IMR-90 (cell line): ENCODE measurements at regions not wholly inside any gene's neighbourhood (a gene's known extent, or its start where the extent isn't known, plus 50 kb on each side); places are given as distances from the start of the nearest gene placed in this dataset.

Experiments used
- ATAC-seq: fragments of 200-7000 bp; cut with Tn5 transposase; 2 replicates; pipeline ENCODE4 v1.9.1; 2020; ENCODE audit warnings: low read depth, mild to moderate bottlenecking, moderate library complexity
- BruUV-seq: library from RNA; stranded (reverse); fragments of 400-500 nt; replicated peaks from 2 replicates; lab custom pipeline; 2021; lab: Mats Ljungman, UMichigan
- CTCF ChIA-PET: fragments of 300-600 bp; formaldehyde crosslinking; extraction: SDS; loops from one replicate; lab custom pipeline; 2021; ENCODE audit warnings: antibody characterized with exemption; lab: Yijun Ruan, JAX
- POLR2A ChIA-PET: fragments of 300-600 bp; sonication (Branson Sonifier 250); formaldehyde crosslinking; loops from one replicate; lab custom pipeline; 2022; ENCODE audit warnings: antibody characterized with exemption; ENCODE audit not compliant: unreplicated experiment; lab: Charles Lee
- DNase-seq: peaks from one replicate; pipeline ENCODE4 v3.0.0; 2013
- H2AFZ ChIP-seq: replicated peaks from 2 replicates; pipeline ENCODE3; 2013; ENCODE audit warnings: low read length, mild to moderate bottlenecking; ENCODE audit not compliant: poor library complexity
- H2AK5ac ChIP-seq: 2 replicates; pipeline ENCODE4 v1.6.1; 2013; ENCODE audit warnings: low read depth, low read length, inconsistent platforms
- H2AK9ac ChIP-seq: replicated peaks from 2 replicates; pipeline ENCODE3; 2013; ENCODE audit warnings: mild to moderate bottlenecking, low read depth, low read length, moderate library complexity; ENCODE audit not compliant: poor library complexity
- H2BK120ac ChIP-seq: 2 replicates; pipeline ENCODE4 v1.6.1; 2013; ENCODE audit warnings: low read depth, low read length, inconsistent platforms
- H2BK15ac ChIP-seq: 3 replicates; pipeline ENCODE4 v1.6.1; 2013; ENCODE audit warnings: low read depth, low read length, inconsistent platforms
- H2BK20ac ChIP-seq: 2 replicates; pipeline ENCODE4 v1.6.1; 2013; ENCODE audit warnings: low read depth, mild to moderate bottlenecking, inconsistent platforms, low read length, moderate library complexity
- H2BK5ac ChIP-seq: 2 replicates; pipeline ENCODE4 v1.6.1; 2013; ENCODE audit warnings: mild to moderate bottlenecking, low read depth, low read length, inconsistent platforms; ENCODE audit not compliant: poor library complexity, severe bottlenecking
- H3K14ac ChIP-seq: replicated peaks from 2 replicates; pipeline ENCODE4 v1.6.1; 2013; ENCODE audit warnings: low read depth, low read length, inconsistent platforms
- H3K18ac ChIP-seq: 2 replicates; pipeline ENCODE4 v1.6.1; 2013; ENCODE audit warnings: low read depth, low read length, control low read depth
- H3K23ac ChIP-seq: 2 replicates; pipeline ENCODE4 v1.6.1; 2013; ENCODE audit warnings: low read depth, low read length, inconsistent platforms
- H3K27ac ChIP-seq: 2 replicates; pipeline ENCODE4 v1.5.1; 2013; ENCODE audit warnings: mild to moderate bottlenecking, control low read depth, low read length; ENCODE audit not compliant: insufficient read depth
- H3K27me3 ChIP-seq: 2 replicates; pipeline ENCODE4 v1.6.1; 2013; ENCODE audit warnings: low read length; ENCODE audit not compliant: control insufficient read depth, insufficient read depth
- H3K36me3 ChIP-seq: 2 replicates; pipeline ENCODE4 v1.6.1; 2013; ENCODE audit warnings: low read length, mixed read lengths; ENCODE audit not compliant: control insufficient read depth, insufficient read depth
- H3K4ac ChIP-seq: 2 replicates; pipeline ENCODE4 v1.6.1; 2013; ENCODE audit warnings: low read depth, low read length, inconsistent platforms
- H3K4me1 ChIP-seq: 2 replicates; pipeline ENCODE4 v1.6.1; 2013; ENCODE audit warnings: low read length, mixed read lengths; ENCODE audit not compliant: control insufficient read depth, insufficient read depth
- H3K4me2 ChIP-seq: 2 replicates; pipeline ENCODE4 v1.6.1; 2013; ENCODE audit warnings: low read depth, mild to moderate bottlenecking, control low read depth, low read length, moderate library complexity
- H3K4me3 ChIP-seq: 2 replicates; pipeline ENCODE4 v1.5.1; 2013; ENCODE audit warnings: low read depth, mild to moderate bottlenecking, control low read depth, low read length, moderate library complexity; ENCODE audit not compliant: insufficient read depth
- H3K56ac ChIP-seq: 2 replicates; pipeline ENCODE4 v1.6.1; 2013; ENCODE audit warnings: low read length, inconsistent platforms; ENCODE audit not compliant: insufficient read depth; ENCODE audit errors: extremely low read depth
- H3K79me1 ChIP-seq, 2 experiments: 2 replicates each; pipeline ENCODE4 v1.6.1; 2013; ENCODE audit warnings: low read length in 2 of 2, inconsistent platforms in 1 of 2, low read depth in 1 of 2
- H3K9ac ChIP-seq: 2 replicates; pipeline ENCODE4 v1.6.1; 2013; ENCODE audit warnings: low read depth, low read length, control low read depth
- H3K9me1 ChIP-seq: 2 replicates; pipeline ENCODE4 v1.6.1; 2013; ENCODE audit warnings: low read length, inconsistent platforms; ENCODE audit not compliant: insufficient read depth
- H3K9me3 ChIP-seq: 2 replicates; pipeline ENCODE4 v1.6.1; 2013; ENCODE audit warnings: low read length; ENCODE audit not compliant: control insufficient read depth, insufficient read depth
- H4K20me1 ChIP-seq: 2 replicates; pipeline ENCODE4 v1.6.1; 2013; ENCODE audit warnings: low read length, inconsistent platforms; ENCODE audit not compliant: insufficient read depth
- H4K5ac ChIP-seq: 2 replicates; pipeline ENCODE4 v1.6.1; 2013; ENCODE audit warnings: mild to moderate bottlenecking, low read depth, low read length, control low read depth
- H4K8ac ChIP-seq, 2 experiments: 2 replicates each; pipeline ENCODE4 v1.6.1; 2013; ENCODE audit warnings: low read depth in 2 of 2, low read length in 2 of 2, control low read depth in 1 of 2, inconsistent platforms in 1 of 2
- H4K91ac ChIP-seq: 2 replicates; pipeline ENCODE4 v1.6.1; 2013; ENCODE audit warnings: low read depth, low read length, inconsistent platforms; ENCODE audit not compliant: insufficient read depth
- BHLHE40 ChIP-seq: fragments of 150-350 bp; IDR thresholded peaks from 2 replicates; pipeline ENCODE4 v1.6.1; 2016; ENCODE audit warnings: mild to moderate bottlenecking, low read depth, low read length
- CHD1 ChIP-seq: IDR thresholded peaks from 2 replicates; pipeline ENCODE4 v1.6.1; 2012; ENCODE audit warnings: low read depth, low read length, improper control_type of control experiment
- CTCF ChIP-seq: conservative IDR thresholded peaks from 2 replicates; pipeline ENCODE4 v1.5.1; 2012; ENCODE audit warnings: mild to moderate bottlenecking, low read depth, low read length, improper control_type of control experiment
- ELK1 ChIP-seq: fragments of 150-350 bp; IDR thresholded peaks from 2 replicates; pipeline ENCODE4 v1.6.1; 2016; ENCODE audit warnings: low read depth, mild to moderate bottlenecking, low read length, moderate library complexity, borderline replicate concordance
- FOS ChIP-seq: fragments of 150-350 bp; IDR thresholded peaks from 2 replicates; pipeline ENCODE4 v1.6.1; 2016; ENCODE audit warnings: low read depth, low read length
- MAFK ChIP-seq: IDR thresholded peaks from 2 replicates; pipeline ENCODE4 v1.6.1; 2012; ENCODE audit warnings: low read depth, low read length, improper control_type of control experiment
- MXI1 ChIP-seq: IDR thresholded peaks from 2 replicates; pipeline ENCODE4 v1.6.1; 2012; ENCODE audit warnings: low read depth, mild to moderate bottlenecking, low read length, moderate library complexity, borderline replicate concordance
- NFE2L2 ChIP-seq: fragments of 150-350 bp; IDR thresholded peaks from 2 replicates; pipeline ENCODE4 v1.6.1; 2016; ENCODE audit warnings: low read depth, mild to moderate bottlenecking, low read length
- POLR2A ChIP-seq: IDR thresholded peaks from 2 replicates; pipeline ENCODE4 v1.6.1; 2012; ENCODE audit warnings: mild to moderate bottlenecking, low read depth, low read length
- RAD21 ChIP-seq: IDR thresholded peaks from 2 replicates; pipeline ENCODE4 v1.6.1; 2012; ENCODE audit warnings: low read length, improper control_type of control experiment
- RCOR1 ChIP-seq: IDR thresholded peaks from 2 replicates; pipeline ENCODE4 v1.6.1; 2012; ENCODE audit warnings: mild to moderate bottlenecking, low read length, improper control_type of control experiment; ENCODE audit not compliant: insufficient replicate concordance
- RFX5 ChIP-seq: IDR thresholded peaks from 2 replicates; pipeline ENCODE4 v1.8.0; 2012; ENCODE audit warnings: low read depth, mild to moderate bottlenecking, low read length, moderate library complexity
- SMC3 ChIP-seq: fragments of 150-350 bp; IDR thresholded peaks from 2 replicates; pipeline ENCODE4 v1.6.1; 2016; ENCODE audit warnings: low read depth, mild to moderate bottlenecking, antibody characterized with exemption, low read length, moderate library complexity
- USF2 ChIP-seq: fragments of 150-350 bp; IDR thresholded peaks from 2 replicates; pipeline ENCODE4 v1.6.1; 2017; ENCODE audit warnings: mild to moderate bottlenecking, antibody characterized with exemption, low read length, low read depth
- WGBS, 2 experiments: methylation state at CpG; one replicate each; pipeline versions ENCODE4 v1.1.5 to v1.1.7; 2013; ENCODE audit warnings: missing lambda C conversion rate in 2 of 2; ENCODE audit not compliant: insufficient read length in 1 of 2; ENCODE audit errors: extremely low coverage in 2 of 2; 5-methylcytosine and 5-hydroxymethylcytosine counted together
- dilution Hi-C: fragments of 300-500 bp; cut with HindIII; formaldehyde crosslinking; loops from one replicate; pipeline ENCODE4 v1.14.3; 2018; ENCODE audit warnings: low sequenced_read_pairs; ENCODE audit not compliant: unreplicated experiment
- in situ Hi-C: fragments of 300-500 bp; cut with MboI; formaldehyde crosslinking; loops from 3 replicates; pipeline ENCODE4 v1.14.3; 2019; ENCODE audit warnings: low sequenced_read_pairs, inconsistent platforms, mixed read lengths
- intact Hi-C: fragments of 100-400 bp; cut with micrococcal nuclease; formaldehyde crosslinking; loops from 2 replicates; pipeline ENCODE4 v1.10.0; 2022

GRCh38 chr6:48031711-48032110 is 79.3 kb downstream of the PTCHD4 start:
- H2BK20ac ChIP-seq: no peak overlapping the region
- no peak overlapping the region for H3K14ac ChIP-seq
- POLR2A ChIA-PET: no interaction called here
- H3K9me3 ChIP-seq: no peaks in the 10 kb centered on the region
- no peak overlapping the region for H3K4me3 ChIP-seq
- no peak overlapping the region for H2BK5ac ChIP-seq
- H3K27me3 ChIP-seq: no peaks in the 10 kb centered on the region
- no peaks in the 10 kb centered on the region for H4K20me1 ChIP-seq
- intact Hi-C loops: no loop called here
- H3K18ac ChIP-seq: peak overlapping the region; percentile 13; the same call in 1 of the 2 replicates
- no peak overlapping the region for H3K4ac ChIP-seq
- BruUV-seq: no TSS peak
- H3K27ac ChIP-seq: no peak overlapping the region
- H3K4me2 ChIP-seq: no peak overlapping the region
- no peak overlapping the region for H2BK15ac ChIP-seq
- H4K91ac ChIP-seq: no peak overlapping the region
- no peaks in the 10 kb centered on the region for H3K4me1 ChIP-seq
- CTCF ChIA-PET: no interaction called here
- H3K79me1 ChIP-seq: no peaks in the 10 kb centered on the region
- H4K5ac ChIP-seq: no peak overlapping the region
- H3K9me1 ChIP-seq: no peaks in the 10 kb centered on the region
- no peak overlapping the region for H2AK9ac ChIP-seq
- H3K9ac ChIP-seq: no peak overlapping the region
- H3K56ac ChIP-seq: no peak overlapping the region
- DNase-seq (no peak), ATAC-seq (no peak)
- whole genome bisulfite sequencing, 2 experiments: no CpG with 5 or more reads among the region's 2 CpGs
- H3K23ac ChIP-seq: no peak overlapping the region
- H4K8ac ChIP-seq: no peak overlapping the region
- dilution Hi-C loops: no loop called here
- in situ Hi-C loops: no loop called here
- TF ChIP-seq CTCF (no peak), MXI1 (no peak), ELK1 (no peak), RAD21 (no peak), SMC3 (no peak), NFE2L2 (no peak), USF2 (no peak), BHLHE40 (no peak), MAFK (no peak), CHD1 (no peak), FOS (no peak), POLR2A (no peak), RFX5 (no peak), RCOR1 (no peak)
- no peak overlapping the region for H2BK120ac ChIP-seq
- no peak overlapping the region for H2AFZ ChIP-seq
- no peak overlapping the region for H2AK5ac ChIP-seq
- no peaks in the 10 kb centered on the region for H3K36me3 ChIP-seq
